Stimulated activated CD8-positive, alpha-beta memory T cell treated with anti-CD3 and anti-CD28 coated beads, Interleukin-2, amount 100 ng/mL, for 48 hours (primary cell): ENCODE measurements at regions not wholly inside any gene's neighbourhood (a gene's known extent, or its start where the extent isn't known, plus 50 kb on each side); places are given as distances from the start of the nearest gene placed in this dataset.

Experiments
- DNase-seq, 2 donors: peaks; one replicate each; pipeline ENCODE4 v3.0.0-alpha.2; 2020; ENCODE audit warnings: low read depth in 2 of 2

DNA sequence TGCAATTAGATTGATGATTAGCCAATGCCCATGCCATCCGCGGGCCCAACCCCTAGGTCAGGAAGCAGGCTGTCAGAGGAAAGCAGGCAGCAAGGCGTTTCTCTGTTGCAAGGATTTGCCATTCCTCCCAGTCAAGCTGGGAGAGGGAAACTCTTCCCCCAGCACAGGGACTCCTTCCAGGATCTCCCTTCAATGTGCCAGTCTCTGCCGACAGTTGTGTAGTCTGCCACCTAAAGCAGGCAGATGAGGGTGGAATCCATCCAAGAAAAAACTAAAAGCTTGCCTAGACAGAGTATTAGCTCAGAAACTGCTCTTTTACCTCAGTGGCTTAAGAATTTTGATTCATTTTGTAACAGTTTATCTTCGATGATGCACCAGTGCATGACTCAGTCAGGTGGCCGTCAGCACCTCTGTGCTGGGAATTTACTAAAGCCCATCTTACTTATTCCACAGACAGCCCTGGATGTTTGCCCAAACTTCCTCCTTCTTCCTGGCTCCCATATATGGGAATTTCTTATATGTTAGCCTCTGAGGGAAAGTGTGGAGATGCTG lies 501.5 kb upstream of the THBS1 start:
- no peak for DNase-seq

- no peak for DNase-seq
These were observed 497.7 kb upstream of the THBS1 start for GRCh38 chr15:39083213-39083612.

GRCh38 chr15:39084674-39085530 lies 496.0 kb upstream of the THBS1 start:
- DNase-seq: no peak

GRCh38 chr15:39086641-39087040 lies 494.2 kb upstream of the THBS1 start:
- no peak for DNase-seq

GRCh38 chr15:39088156-39088555 lies 492.7 kb upstream of the THBS1 start:
- DNase-seq: no peak

GRCh38 chr15:39092354-39092753 lies 488.5 kb upstream of the THBS1 start:
- DNase-seq: no peak

GRCh38 chr15:39092761-39093160 lies 488.1 kb upstream of the THBS1 start:
- no peak for DNase-seq

DNA sequence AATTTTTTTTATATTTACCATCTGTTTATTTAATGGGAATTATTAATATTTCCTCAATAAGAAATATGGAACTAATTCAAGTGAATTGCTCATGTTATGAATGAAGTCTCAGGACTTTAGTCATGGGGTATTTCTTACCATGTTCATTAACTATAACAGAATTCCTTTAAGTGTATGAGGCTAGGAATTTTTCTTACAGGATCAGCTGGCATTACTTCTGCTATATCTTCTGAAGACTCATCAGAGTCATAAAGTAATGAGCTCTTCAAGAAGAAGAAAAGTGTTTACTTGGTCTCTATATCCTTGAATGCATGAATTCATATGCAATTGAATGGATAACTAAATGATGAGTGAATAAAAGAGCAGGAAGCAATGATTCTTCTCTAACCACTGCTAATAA lies 486.8 kb upstream of the THBS1 start:
- DNase-seq: no peak

GRCh38 chr15:39095218-39095879 lies 485.5 kb upstream of the THBS1 start:
- DNase-seq: no peak

DNA sequence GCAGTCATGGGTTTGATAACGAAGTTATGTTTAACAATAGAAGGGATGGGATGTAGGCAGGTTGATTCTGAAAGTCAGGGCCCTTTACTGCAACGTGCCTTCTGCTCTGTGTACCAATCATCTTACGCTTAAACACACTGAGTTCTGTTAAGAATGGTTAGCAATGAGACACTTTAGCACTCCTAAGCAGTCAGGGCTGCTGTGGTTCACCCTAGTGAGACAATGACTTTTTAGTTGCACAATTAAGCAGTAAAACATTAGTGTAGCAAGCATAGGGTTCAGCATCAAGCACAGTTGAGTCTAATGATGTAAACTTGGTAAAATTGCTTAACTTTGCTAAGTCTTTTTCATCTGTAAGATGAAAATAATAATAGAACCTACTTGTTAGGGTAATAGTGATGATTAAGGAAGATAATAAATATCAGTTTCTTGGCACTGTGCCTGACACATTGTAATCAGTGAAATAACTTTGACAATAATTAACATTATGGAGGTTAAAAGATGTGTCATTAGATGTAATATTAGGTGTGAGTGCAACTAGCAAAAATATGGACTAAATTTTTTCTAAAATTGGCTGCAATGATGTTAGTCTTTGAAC lies 484.2 kb upstream of the THBS1 start:
- DNase-seq: no peak

- DNase-seq: no peak
These were observed 481.4 kb upstream of the THBS1 start for GRCh38 chr15:39099524-39099923.

DNA sequence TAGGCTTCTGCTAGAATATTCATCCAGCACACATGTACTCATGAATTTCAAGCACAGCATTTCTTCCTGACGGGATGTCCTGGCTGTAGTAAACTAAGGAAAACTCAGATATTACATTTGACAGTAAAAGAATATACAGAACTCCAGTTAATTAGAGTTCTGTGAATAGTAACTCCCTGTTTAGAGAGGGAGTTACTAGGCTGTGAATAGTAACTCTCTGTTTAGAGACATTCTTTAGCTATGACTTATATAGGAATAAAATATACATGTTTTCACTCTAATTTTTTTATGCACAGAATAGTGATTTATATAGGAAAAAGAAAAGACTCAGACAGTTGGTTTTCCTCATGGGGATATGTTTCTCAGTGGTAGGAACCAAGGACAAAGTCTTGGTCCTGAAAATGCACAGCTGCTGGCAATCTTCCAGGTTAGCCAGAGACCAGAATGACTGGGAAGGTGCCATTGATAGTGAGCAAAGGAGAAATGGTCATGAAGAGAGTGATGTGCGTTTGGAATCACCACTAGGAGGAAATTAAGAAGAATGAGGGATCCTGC lies 480.7 kb upstream of the THBS1 start:
- DNase-seq: no peak

DNA sequence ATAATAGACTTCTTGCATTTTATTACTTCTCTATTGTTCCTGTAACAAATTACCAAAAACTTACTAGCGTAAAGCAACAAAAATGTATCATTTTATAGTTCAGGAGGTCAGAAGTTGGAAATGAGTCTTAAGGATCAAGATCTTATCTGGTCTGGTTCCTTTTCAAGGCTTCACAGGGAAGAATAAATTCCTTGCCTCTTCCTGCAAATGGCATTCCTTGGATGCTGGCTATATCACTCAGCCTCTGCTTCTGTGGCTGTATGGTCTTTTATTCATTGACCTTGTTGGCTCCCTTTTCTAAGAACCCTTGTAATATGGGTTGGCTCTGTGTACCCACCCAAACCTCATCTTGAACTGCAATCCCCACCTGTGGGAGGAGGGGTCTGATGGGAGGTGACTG lies 478.4 kb upstream of the THBS1 start:
- no peak for DNase-seq

GRCh38 chr15:39106950-39107349 lies 473.9 kb upstream of the THBS1 start:
- DNase-seq: no peak

DNA sequence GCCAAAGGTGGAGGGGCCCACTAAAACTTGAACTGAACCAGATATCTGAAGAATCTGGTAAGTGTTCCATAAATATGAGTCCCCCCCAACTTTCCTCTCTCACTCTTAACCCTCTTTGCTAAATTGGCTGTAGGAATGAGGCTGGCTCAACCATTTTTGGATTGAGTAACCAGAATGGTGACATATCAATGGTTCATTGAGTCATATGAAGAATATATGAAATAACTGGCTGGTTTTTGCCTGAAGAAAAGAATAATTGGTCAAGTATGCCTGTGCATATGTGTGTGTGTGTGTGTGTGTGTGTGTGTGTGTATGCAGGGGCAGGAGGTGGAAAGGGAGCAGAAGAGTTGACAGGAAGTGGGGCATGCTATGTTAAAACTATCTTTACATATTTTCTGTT lies 472.9 kb upstream of the THBS1 start:
- DNase-seq: no peak

DNA sequence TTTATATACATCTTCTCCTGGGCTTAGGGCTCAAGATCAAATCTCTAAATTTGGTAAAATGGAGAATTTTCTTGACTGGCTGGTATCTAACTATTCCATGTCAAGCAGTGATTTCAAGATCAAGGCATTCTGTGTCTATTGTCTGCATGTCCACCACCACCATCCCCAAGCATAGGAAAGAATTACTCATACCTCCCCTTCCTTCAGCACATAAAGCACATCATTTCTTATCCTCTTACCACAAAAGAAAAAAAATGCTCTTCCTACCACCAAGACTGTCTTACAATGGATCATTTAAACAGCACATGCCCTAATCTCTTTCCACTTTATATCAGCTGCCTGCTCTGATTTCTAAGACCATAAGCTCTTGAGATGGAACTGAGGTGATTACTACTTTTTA lies 470.5 kb upstream of the THBS1 start:
- DNase-seq: no peak

DNA sequence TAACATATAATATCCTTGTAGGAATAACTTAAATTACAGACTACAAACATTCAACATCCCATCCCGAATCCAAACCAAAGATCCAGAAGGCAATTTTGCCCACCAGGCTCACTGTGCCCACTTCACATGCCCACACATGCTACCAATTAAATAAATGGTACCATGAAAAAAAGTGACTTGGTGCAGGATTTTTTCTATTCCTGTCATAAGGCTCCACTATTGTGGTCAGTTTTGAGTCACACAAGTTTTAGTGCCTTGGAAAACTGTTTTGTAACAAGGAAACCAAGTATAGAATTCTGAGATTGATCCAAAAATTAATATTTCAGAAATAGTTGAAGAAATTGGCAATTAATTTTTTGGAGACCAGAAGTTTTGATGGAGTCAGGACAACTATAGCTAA lies 470.1 kb upstream of the THBS1 start:
- DNase-seq: no peak

DNA sequence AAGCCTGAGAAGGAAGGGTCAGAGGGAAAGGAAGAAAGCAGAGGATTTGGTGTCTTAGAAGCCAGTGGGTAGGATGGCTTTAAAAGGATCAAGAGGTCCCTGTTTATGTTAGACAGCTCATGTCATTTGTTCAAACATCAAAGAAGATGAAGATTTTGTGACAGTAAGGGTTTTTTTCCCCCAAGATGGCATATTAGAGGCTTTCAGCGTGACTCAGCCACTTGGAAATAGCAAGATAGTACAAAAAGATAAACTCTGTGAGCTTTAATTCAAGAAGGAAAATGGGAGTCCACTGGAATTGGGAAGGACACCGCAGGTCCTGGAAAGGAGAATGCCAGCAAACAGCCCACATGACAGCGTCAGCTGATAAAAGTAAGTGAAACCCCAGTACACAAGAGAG lies 467.1 kb upstream of the THBS1 start:
- DNase-seq: no peak

DNA sequence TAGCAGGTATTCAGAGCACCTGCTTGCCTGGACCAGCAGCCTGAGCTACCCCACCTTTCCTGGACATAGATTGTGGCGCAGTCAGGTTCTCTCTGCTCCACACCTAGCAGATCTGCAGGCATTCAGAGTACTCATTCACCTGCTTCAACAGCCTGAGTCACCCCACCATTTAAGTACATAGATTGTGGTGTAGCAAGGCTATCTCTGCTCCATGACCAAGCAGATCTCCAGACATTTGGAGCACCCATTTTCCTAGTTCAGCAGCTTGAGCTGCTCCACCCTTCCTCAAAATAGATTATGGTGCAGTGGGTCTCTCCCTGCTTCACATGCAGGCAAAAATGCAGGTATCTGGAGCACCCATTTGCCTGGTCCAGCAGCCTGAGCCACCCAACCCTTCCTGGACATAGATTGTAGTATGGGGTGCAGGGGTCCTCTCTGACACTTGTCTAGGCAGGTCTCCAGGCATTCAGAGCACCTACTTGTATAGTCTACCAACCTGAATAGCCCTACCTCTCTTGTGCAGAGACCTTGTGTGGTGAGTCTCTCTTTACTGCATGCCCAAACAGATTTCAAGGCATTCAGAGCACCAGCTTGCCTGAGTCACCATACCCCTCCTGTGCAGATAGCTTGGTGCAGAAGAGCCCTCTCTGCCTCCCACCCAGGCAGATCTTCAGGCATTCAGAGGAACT lies 466.0 kb upstream of the THBS1 start:
- no peak for DNase-seq

GRCh38 chr15:39115379-39116057 lies 465.4 kb upstream of the THBS1 start:
- DNase-seq: no peak

- DNase-seq: no peak
These were observed 462.4 kb upstream of the THBS1 start for GRCh38 chr15:39118510-39118909.
